Neural crest cell (in vitro differentiated cells): ENCODE measurements at regions not wholly inside any gene's neighbourhood (a gene's known extent, or its start where the extent isn't known, plus 50 kb on each side); places are given as distances from the start of the nearest gene placed in this dataset.
"Not testable (repeated sequence)": the region's sequence is repeated elsewhere in the genome, so short reads cannot be mapped to it uniquely, and the experiment has no call there.

Source experiments
- DNase-seq: peaks from one replicate; pipeline ENCODE4 v3.0.0; 2021; ENCODE audit warnings: low read depth, mixed read lengths, low spot score
- H3K27ac Mint-ChIP-seq: one replicate; pipeline ENCODE4 v1.8.0; 2021; ENCODE audit warnings: mild to moderate bottlenecking, mixed read lengths; ENCODE audit not compliant: unreplicated experiment
- H3K27me3 Mint-ChIP-seq: 2 replicates; pipeline ENCODE4 v1.8.0; 2021; ENCODE audit warnings: low read depth, mild to moderate bottlenecking, mixed read lengths
- H3K36me3 Mint-ChIP-seq: 2 replicates; pipeline ENCODE4 v1.8.0; 2021; ENCODE audit warnings: low read depth, mild to moderate bottlenecking, mixed read lengths
- H3K4me1 Mint-ChIP-seq: 2 replicates; pipeline ENCODE4 v1.8.0; 2021; ENCODE audit warnings: mixed read lengths
- H3K4me3 Mint-ChIP-seq: one replicate; pipeline ENCODE4 v1.8.0; 2021; ENCODE audit warnings: mild to moderate bottlenecking, mixed read lengths
- H3K9me3 Mint-ChIP-seq: 2 replicates; pipeline ENCODE4 v1.8.0; 2021; ENCODE audit warnings: mixed read lengths
- CTCF ChIP-seq: fragments of 200-600 bp; sonication (generic); conservative IDR thresholded peaks from 2 replicates; pipeline ENCODE4 v1.5.0; 2021; ENCODE audit warnings: antibody characterized with exemption, mild to moderate bottlenecking

- no peaks in the 10 kb centered on the region for H3K4me1 Mint-ChIP-seq
- H3K4me3 Mint-ChIP-seq: no peak overlapping the region
- no peak overlapping the region for H3K27ac Mint-ChIP-seq
- H3K36me3 Mint-ChIP-seq: no peaks in the 10 kb centered on the region
- peaks cover 2% of the 10 kb centered on the region for H3K9me3 Mint-ChIP-seq
- DNase-seq: no peak
- peak; percentile 47 for TF ChIP-seq CTCF
- H3K27me3 Mint-ChIP-seq: no peaks in the 10 kb centered on the region
Measured at GRCh38 chr14:86153480-86153879, 623.5 kb downstream of the FLRT2 start.

- no peaks in the 10 kb centered on the region for H3K36me3 Mint-ChIP-seq
- no peak overlapping the region for H3K27ac Mint-ChIP-seq
- peaks cover 5% of the 10 kb centered on the region for H3K9me3 Mint-ChIP-seq
- no peaks in the 10 kb centered on the region for H3K27me3 Mint-ChIP-seq
- H3K4me1 Mint-ChIP-seq: no peaks in the 10 kb centered on the region
- no peak for DNase-seq
- H3K4me3 Mint-ChIP-seq: no peak overlapping the region
- TF ChIP-seq CTCF: no peak
Measured at GRCh38 chr14:86143248-86143647, 613.3 kb downstream of the FLRT2 start.

- H3K4me1 Mint-ChIP-seq: no peaks in the 10 kb centered on the region
- no peak overlapping the region for H3K4me3 Mint-ChIP-seq
- no peak for TF ChIP-seq CTCF
Measured at GRCh38 chr14:86141966-86142365, 612.0 kb downstream of the FLRT2 start.

GRCh38 chr14:86129426-86129825 is 599.5 kb downstream of the FLRT2 start:
- no peaks in the 10 kb centered on the region for H3K9me3 Mint-ChIP-seq
- no peak for TF ChIP-seq CTCF
- no peaks in the 10 kb centered on the region for H3K27me3 Mint-ChIP-seq
- no peak for DNase-seq
- no peaks in the 10 kb centered on the region for H3K36me3 Mint-ChIP-seq
- no peak overlapping the region for H3K4me3 Mint-ChIP-seq
- H3K4me1 Mint-ChIP-seq: no peaks in the 10 kb centered on the region
- no peak overlapping the region for H3K27ac Mint-ChIP-seq

More at GRCh38 chr14:86141966-86142365, 612.0 kb downstream of the FLRT2 start:
- Mint-ChIP-seq H3K36me3 (no peaks in the 10 kb centered on the region), H3K9me3 (peaks cover 11% of the 10 kb centered on the region), H3K27ac (no peak overlapping the region), H3K27me3 (no peaks in the 10 kb centered on the region)
- DNase-seq: no peak

GRCh38 chr14:86124328-86124727 is 594.4 kb downstream of the FLRT2 start:
- TF ChIP-seq CTCF: no peak
- Mint-ChIP-seq H3K4me1 (no peaks in the 10 kb centered on the region), H3K27me3 (no peaks in the 10 kb centered on the region), H3K36me3 (no peaks in the 10 kb centered on the region), H3K4me3 (no peak overlapping the region), H3K9me3 (no peaks in the 10 kb centered on the region), H3K27ac (no peak overlapping the region)
- no peak for DNase-seq

GRCh38 chr14:86115972-86116371 is 586.0 kb downstream of the FLRT2 start:
- H3K36me3 Mint-ChIP-seq: no peaks in the 10 kb centered on the region
- no peak for TF ChIP-seq CTCF
- H3K27ac Mint-ChIP-seq: no peak overlapping the region
- H3K4me1 Mint-ChIP-seq: no peaks in the 10 kb centered on the region
- H3K4me3 Mint-ChIP-seq: no peak overlapping the region
- no peak for DNase-seq
- no peaks in the 10 kb centered on the region for H3K27me3 Mint-ChIP-seq
- H3K9me3 Mint-ChIP-seq: no peaks in the 10 kb centered on the region

GRCh38 chr14:86110871-86111270 is 580.9 kb downstream of the FLRT2 start:
- not testable (repeated sequence) for H3K27me3 Mint-ChIP-seq, H3K36me3 Mint-ChIP-seq, H3K9me3 Mint-ChIP-seq, DNase-seq, H3K4me3 Mint-ChIP-seq, H3K4me1 Mint-ChIP-seq, H3K27ac Mint-ChIP-seq
